GM19035 (cell line): ENCODE measurements at regions not wholly inside any gene's neighbourhood (a gene's known extent, or its start where the extent isn't known, plus 50 kb on each side); places are given as distances from the start of the nearest gene placed in this dataset.

ENCODE experiments used
- ATAC-seq: cut with Tn5 transposase; IDR thresholded peaks from one replicate; pipeline ENCODE4 v1.9.1; 2021; ENCODE audit not compliant: unreplicated experiment

- ATAC-seq: no peak
Measured at GRCh38 chr9:134214386-134214765, 50.0 kb upstream of the RNU6ATAC start.

- ATAC-seq: no peak
Measured at GRCh38 chr9:134214766-134215419, 50.5 kb upstream of the RNU6ATAC start.

- no peak for ATAC-seq
Measured at GRCh38 chr9:134215420-134215698, 51.0 kb upstream of the RNU6ATAC start.

GRCh38 chr9:134215699-134216448 lies 51.5 kb upstream of the RNU6ATAC start:
- no peak for ATAC-seq

GRCh38 chr9:134216449-134216951 lies 52.1 kb upstream of the RNU6ATAC start:
- ATAC-seq: no peak

- ATAC-seq: no peak
Measured at GRCh38 chr9:134216961-134217360, 52.6 kb upstream of the RNU6ATAC start.

GRCh38 chr9:134217431-134218210 lies 53.3 kb upstream of the RNU6ATAC start:
- no peak for ATAC-seq

- no peak for ATAC-seq
Measured at GRCh38 chr9:134218230-134218629, 53.9 kb upstream of the RNU6ATAC start.

GRCh38 chr9:134219646-134220060 lies 55.3 kb upstream of the RNU6ATAC start:
- ATAC-seq: no peak

- ATAC-seq: no peak
Measured at GRCh38 chr9:134220311-134220710, 55.9 kb upstream of the RNU6ATAC start.

- no peak for ATAC-seq
Measured at GRCh38 chr9:134221273-134222017, 57.1 kb upstream of the RNU6ATAC start.

GRCh38 chr9:134222018-134222573 lies 57.7 kb upstream of the RNU6ATAC start:
- no peak for ATAC-seq

- no peak for ATAC-seq
Measured at GRCh38 chr9:134223091-134223490, 58.7 kb upstream of the RNU6ATAC start.

- ATAC-seq: no peak
Measured at GRCh38 chr9:134223591-134224122, 59.3 kb upstream of the RNU6ATAC start.

- no peak for ATAC-seq
Measured at GRCh38 chr9:134224127-134224526, 59.8 kb upstream of the RNU6ATAC start.

GRCh38 chr9:134224567-134225093 lies 60.3 kb upstream of the RNU6ATAC start:
- no peak for ATAC-seq

- no peak for ATAC-seq
Measured at GRCh38 chr9:134225186-134225585, 60.8 kb upstream of the RNU6ATAC start.

- no peak for ATAC-seq
Measured at GRCh38 chr9:134225816-134226215, 61.5 kb upstream of the RNU6ATAC start.

- no peak for ATAC-seq
Measured at GRCh38 chr9:134226221-134226930, 62.0 kb upstream of the RNU6ATAC start.
